NCI-H1105 (cell line): ENCODE measurements at regions not wholly inside any gene's neighbourhood (a gene's known extent, or its start where the extent isn't known, plus 50 kb on each side); places are given as distances from the start of the nearest gene placed in this dataset.
"Not testable (repeated sequence)": the region's sequence is repeated elsewhere in the genome, so short reads cannot be mapped to it uniquely, and the experiment has no call there.

Source experiments
- DNase-seq: peaks from one replicate; lab custom pipeline; 2025; lab: John Stamatoyannopoulos, UW

DNA sequence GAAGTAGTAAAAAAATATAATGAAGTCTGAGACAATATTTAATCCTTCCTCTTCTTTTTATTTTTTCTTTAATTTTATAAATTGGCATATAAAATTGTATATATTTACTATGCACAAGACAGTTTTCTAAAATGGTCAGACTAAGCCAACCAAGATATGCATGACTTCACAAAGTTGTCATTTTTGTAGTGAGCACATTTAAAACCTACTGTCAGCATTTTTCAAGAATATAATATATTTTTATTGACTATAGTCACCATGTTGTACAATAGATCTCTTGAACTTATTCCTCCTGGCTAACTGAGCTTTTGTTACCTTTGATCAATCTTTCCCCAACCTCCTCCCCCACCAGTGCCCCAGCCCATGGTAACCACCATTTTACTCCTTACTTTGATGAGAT lies 129.2 kb downstream of the ATP6V1G3 start:
- DNase-seq: no peak

DNA sequence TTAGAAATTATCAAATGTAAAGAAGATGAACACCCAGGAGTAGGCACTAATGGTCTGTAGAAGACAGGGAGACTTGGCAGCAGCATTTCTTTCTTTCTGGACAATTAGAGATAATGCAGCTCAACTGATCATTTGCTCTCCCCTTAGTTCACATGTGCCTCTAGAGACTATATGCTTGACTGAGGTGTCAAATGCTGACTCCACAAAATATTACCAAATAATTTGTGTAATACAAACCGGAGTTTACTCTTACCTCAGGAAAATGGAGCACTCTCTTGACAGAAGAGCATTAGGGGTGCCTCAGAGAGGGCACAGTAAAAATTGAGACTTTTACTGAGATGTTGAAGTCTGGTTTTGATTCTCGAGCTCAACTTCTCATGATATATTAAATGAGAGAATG lies 131.8 kb downstream of the ATP6V1G3 start:
- DNase-seq: no peak

DNA sequence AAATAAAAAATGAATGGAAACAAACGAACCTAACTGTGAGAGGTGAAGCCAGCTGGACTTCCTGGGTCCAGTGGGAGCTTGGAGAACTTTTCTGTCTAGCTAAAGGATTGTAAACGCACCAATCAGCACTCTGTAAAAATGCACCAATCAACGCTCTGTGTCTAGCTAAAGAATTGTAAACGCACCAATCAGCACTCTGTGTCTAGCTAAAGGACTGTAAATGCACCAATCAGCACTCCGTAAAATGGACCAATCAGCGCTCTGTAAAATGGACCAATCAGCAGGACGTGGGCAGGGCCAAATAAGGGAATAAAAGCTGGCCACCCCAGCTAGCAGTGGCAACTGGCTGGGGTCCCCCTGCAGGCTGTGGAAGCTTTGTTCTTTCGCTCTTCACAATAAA lies 135.8 kb downstream of the ATP6V1G3 start:
- DNase-seq: not testable (repeated sequence)

DNA sequence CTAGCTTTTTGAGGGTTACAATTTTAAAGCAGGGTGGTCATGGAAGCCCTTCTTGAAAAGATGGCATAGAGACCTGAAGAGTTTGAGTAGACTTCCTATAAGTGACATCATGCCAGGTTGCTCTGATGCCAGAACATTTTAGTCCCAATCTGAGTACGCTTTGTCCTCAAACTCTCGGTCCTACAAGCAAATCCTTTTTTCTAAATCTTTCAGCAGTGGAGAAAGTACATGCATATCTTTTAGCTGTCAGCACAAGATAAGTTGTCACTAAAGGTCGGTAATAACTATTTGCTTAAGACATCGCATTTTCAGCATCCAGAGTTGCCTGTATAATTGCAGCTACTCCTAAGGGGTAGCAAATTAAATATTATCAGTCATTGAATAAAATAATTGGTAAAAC lies 140.4 kb downstream of the ATP6V1G3 start:
- DNase-seq: no peak

DNA sequence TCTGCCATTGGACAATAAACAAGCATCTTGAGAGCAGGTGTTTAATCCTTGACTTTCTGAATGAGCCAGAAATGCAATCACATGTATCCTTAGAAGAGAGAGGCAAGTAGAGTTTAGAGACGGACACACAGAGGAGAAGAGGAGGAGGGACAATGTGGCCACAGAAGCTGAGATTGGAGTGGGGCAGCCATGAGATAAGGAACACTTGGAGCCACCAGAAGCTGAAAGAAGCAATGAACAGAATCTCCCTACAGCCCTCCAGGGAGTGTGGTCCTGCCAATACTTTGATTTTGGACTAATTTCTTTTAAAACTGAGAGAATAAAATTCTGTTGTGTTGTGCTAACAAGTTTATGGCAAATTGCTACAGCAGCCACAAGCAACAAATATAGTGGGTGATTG lies 141.0 kb downstream of the ATP6V1G3 start:
- DNase-seq: no peak

DNA sequence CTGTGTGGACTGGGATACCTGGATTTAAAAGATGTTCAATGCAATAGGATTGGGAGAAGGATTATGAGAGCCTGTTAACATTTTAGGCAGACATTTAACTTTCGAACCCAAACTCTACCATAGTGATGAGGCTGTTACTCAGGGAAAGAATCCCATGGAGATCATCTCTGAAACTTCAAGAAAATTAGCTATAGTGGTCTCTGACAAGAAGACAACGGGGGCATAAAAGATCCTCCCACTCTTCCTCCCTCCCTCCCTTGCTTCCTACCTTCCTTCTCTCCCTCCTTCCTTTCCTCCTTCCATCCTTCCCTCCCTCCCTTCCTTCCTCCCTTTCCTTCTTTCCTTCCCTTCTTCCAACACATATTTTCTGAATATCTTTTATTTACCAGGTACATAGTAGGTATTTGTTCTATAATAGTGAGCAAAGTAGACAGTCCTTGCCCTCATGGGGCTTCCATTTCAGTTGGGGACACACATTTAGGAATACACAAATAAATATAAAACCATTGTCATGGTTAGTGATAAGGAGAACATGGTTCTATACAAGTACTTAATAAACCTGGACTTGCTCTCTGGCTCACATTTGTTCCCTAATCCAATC lies 143.2 kb downstream of the ATP6V1G3 start:
- no peak for DNase-seq

DNA sequence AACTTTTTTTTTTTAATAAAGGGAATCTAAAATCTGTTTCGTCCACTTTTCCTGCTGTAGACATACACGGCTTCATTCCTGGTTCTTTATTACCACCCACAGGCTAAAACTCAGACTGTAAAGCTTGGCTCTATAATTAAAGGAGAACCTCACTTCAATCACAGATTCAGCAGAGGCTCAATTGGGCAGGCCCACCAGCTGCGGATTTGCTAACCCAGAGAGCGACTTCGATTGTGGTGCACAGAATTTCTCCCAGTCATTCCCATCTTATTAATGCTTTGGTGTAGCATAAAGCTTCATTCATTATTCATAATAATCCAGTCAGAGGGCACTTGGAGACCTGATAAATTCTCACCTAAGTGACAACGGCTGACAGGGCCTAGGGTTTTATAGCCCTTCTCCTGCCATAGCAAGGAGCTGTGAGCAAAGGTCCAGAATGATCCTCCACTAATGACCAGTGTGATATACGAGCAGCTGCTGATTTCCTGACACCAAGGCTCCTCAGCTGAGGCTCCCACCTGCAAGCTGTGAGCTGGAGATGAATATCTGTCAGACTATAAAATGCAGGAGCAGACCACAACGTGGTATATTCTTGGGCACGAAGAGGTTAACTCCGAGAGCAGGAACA lies 149.0 kb downstream of the ATP6V1G3 start:
- no peak for DNase-seq

DNA sequence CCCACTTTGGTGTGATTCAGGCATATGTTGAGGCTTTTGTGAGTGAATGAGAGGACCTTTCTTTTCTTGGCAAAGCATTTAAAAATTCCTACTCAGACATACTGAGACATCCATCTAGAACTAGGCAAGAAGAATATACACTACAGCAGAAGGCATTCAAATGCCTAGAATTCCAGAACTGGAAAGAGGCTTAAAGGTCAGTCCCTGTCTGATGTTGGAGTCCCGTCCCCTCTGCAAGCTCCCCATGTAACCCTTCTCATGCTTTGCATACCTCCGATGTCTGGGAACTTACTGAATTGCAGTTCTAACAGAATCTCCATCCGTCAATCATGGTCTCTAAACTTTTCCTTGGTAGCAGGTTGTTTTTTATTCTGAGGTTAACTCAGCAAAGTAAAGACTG lies 152.9 kb downstream of the ATP6V1G3 start:
- DNase-seq: no peak

DNA sequence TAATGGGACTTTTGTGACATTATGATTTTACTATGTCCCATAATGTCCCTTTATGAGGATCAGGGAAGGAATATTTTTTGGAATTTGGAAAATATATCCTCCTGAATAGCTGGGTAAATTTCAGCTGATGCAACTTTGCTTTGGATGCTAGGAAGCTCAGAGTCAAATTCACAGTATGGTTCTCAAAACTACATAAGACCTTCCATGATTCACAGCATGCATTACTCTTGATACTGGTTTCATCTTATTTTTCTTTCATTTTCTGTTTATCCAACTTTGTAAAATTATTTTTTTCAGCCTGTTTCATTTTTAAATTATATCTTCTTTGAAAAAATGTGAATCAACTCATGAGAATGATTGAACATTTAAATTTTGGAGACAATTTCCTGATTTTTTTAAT lies 160.2 kb downstream of the ATP6V1G3 start:
- no peak for DNase-seq

DNA sequence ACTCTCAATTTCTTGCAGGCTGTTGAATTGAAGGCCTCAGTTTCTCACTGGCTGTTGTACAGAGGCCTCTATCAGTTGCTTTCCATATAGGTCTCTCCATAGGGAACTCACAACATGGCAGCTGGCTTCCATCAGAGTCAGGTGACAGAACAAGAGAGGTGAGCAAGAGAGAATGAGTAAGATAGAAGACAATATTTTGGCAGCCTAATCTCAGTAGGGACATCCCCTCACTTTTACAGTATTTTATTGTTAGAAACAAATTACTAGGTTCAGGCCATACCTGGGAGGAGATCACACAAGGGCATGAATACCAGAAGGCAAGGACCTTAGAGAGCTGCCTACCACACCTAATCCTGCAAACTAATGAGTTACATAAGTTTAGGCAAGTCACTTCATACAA lies 162.8 kb downstream of the ATP6V1G3 start:
- no peak for DNase-seq

DNA sequence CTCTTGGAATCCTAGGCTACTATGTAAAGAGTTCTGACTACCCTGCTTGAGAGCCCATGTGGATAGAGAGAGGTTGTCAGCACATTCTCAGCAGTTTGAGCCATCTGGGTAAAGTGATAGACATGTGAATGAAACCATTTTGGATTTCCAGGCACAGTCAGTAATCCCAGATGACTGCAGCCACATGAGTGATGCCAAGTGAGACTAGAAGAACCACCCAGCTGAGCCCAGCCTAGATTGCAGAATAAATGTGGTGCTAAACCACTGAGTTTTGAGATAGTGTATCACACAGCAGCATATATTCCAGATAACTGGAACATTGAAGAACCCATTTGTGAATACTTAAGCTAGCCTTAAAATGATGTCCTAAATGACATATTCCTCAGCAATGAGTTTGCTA lies 166.2 kb downstream of the ATP6V1G3 start:
- DNase-seq: no peak

DNA sequence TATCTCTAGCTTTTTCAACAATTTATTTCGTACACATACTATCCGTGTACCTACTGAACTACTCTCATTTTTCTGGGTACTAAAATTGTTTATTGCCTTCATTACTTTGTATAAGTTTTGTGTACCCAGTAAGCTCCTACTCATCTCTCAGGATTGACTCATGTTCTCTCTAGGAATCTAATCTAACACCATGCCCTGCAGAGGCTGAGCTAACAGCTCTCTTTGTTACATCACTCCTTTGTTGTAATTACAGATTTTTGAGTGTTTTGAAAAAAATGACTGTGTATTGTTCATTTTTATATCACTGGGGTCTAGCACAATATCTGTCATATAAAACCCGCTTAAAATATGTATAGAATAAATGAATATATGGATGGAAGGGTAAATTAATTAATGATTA lies 167.1 kb downstream of the ATP6V1G3 start:
- no peak for DNase-seq
